ENCODE measurements at regions not wholly inside any gene's neighbourhood (a gene's known extent, or its start where the extent isn't known, plus 50 kb on each side); places are given as distances from the start of the nearest gene placed in this dataset.

DNA sequence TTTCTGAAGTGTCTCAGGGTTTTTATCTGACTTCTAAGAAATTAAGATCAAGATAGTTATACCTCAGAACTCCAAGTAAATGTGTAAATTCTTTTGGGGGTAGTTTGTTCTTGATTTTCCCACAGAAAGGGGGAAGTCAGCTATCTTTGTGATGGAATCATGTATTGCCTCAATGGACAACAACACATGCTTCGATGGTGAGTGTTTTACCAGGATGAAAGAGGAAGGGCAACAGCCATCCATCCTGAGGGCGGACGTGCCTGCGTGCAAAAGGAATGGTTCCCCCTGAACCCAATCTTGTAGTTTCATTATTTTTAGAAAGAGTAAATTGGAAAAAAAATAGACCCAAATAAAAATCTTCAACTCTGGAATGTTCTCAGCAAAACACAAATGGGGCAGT is 67.2 kb upstream of the ZPBP start:
- CTCF ChIA-PET, result interaction anchor here (0.7 to 1.0 kb wide), 2 partner anchors 10 to 754 kb away, joined by 3 read pairs; no protein-coding TSS in a partner anchor
- H3K27ac ChIP-seq, result no peak overlapping the region
- POLR2A ChIA-PET (ENCODE audit: low non-redundant PET), result no interaction called here
- TF ChIP-seq, protein P1, sequence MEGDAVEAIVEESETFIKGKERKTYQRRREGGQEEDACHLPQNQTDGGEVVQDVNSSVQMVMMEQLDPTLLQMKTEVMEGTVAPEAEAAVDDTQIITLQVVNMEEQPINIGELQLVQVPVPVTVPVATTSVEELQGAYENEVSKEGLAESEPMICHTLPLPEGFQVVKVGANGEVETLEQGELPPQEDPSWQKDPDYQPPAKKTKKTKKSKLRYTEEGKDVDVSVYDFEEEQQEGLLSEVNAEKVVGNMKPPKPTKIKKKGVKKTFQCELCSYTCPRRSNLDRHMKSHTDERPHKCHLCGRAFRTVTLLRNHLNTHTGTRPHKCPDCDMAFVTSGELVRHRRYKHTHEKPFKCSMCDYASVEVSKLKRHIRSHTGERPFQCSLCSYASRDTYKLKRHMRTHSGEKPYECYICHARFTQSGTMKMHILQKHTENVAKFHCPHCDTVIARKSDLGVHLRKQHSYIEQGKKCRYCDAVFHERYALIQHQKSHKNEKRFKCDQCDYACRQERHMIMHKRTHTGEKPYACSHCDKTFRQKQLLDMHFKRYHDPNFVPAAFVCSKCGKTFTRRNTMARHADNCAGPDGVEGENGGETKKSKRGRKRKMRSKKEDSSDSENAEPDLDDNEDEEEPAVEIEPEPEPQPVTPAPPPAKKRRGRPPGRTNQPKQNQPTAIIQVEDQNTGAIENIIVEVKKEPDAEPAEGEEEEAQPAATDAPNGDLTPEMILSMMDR (conservative IDR thresholded peaks at IDR 0.05; ENCODE audit: low read depth), result no peak
- no peak for DNase-seq (ENCODE audit: low spot score)

DNA sequence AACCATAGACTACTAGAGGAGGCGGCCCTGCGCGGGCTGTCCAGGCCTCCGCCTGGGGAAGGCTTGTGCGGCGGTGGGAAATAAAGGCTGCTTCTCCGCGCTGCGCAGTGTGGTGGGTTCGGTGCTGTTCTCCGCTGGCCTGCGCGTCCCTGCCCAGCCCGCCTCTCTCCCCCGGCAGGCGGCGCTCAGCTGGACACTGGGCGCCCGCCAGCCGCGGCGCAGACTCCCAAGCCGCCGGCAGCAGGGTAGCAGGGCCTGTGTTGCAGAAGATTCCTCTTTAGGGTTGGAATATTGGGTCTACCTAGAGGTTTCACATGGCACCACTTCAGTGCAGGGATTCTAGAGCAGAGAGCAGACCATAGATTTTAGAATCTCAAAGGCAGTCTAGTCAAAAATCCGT is 66.1 kb upstream of the ZPBP start:
- CTCF ChIA-PET, result interaction anchor here (1.0 kb wide), 1 partner anchor 9 kb away, joined by 3 read pairs; no protein-coding TSS in a partner anchor
- no peak overlapping the region for H3K27ac ChIP-seq
- TF ChIP-seq, protein P1 (conservative IDR thresholded peaks at IDR 0.05; ENCODE audit: low read depth), result no peak
- no peak for DNase-seq (ENCODE audit: low spot score)
- POLR2A ChIA-PET (ENCODE audit: low non-redundant PET), result no interaction called here

DNA sequence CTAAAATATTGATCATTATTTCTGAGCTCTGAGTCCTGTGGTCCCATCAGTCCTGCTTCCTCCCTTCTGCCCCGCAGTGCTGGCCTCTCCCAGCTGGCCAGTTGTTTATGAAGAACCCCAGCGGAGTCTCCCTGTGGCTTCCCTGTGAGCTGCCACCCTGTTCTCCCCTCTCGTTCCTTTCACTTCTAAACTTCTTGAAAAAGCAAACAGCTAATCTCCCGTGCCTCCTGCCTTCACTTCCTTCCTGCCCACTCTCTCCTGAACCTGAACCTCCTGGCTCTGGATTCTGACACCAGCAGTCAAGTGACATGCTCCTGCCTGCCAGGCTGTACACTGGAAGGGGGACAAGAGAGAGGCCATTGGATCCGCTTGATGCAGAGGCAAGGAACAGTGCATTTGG is 63.7 kb upstream of the ZPBP start:
- TF ChIP-seq, protein P1 (conservative IDR thresholded peaks at IDR 0.05; ENCODE audit: low read depth), result no peak
- DNase-seq (ENCODE audit: low spot score), result no peak
- ChIA-PET POLR2A (ENCODE audit: low non-redundant PET) (no interaction called here), CTCF (no interaction called here)
- H3K27ac ChIP-seq, result no peak overlapping the region

DNA sequence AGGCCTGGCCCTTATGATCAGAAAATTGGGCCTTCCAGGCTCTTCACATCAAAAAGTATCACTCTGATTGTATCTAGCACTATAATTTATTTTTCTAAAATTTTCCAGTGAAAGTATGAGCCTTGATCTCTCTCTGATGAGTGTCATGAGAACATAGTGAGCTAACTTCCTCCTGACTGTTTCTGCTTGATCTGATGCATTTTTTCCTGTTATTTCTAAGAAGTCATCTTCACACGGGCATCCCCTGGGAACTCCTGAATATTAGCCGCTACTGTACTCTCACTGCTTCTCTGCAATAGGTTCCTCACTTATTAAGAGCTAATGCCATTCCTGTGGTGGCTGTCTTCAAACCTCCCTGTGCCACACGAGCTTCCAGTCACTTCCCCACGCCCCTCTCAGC is 63.1 kb upstream of the ZPBP start:
- DNase-seq (ENCODE audit: low spot score), result no peak
- ChIA-PET CTCF (interaction anchor here (0.6 kb wide), 1 partner anchor 339 kb away, joined by 6 read pairs; no protein-coding TSS in a partner anchor), POLR2A (ENCODE audit: low non-redundant PET) (no interaction called here)
- TF ChIP-seq, protein P1 (conservative IDR thresholded peaks at IDR 0.05; ENCODE audit: low read depth), result no peak
- H3K27ac ChIP-seq, result no peak overlapping the region

DNA sequence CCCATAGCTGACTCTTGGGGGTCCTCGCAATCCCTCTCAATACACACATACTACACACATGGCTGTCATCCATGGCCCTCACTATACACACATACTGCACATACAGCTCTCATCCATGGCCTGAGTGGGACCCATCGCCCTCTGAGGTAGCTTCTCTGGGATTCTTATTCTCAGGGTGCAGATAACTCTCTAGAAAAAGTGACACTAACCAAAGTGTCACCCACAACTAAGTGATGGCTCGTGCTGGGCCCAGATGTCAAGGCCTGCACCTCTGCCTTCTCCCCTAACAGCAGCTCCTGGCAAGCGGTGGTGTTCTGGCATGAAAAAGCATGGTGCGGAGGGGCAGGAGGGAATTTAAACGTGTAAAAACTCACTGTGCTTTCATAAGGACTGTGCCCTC is 62.7 kb upstream of the ZPBP start:
- TF ChIP-seq, protein P1 (conservative IDR thresholded peaks at IDR 0.05; ENCODE audit: low read depth), result no peak
- ChIA-PET CTCF (interaction anchor here (0.6 kb wide), 1 partner anchor 340 kb away, joined by 6 read pairs; no protein-coding TSS in a partner anchor), POLR2A (ENCODE audit: low non-redundant PET) (no interaction called here)
- no peak overlapping the region for H3K27ac ChIP-seq
- DNase-seq (ENCODE audit: low spot score), result no peak

DNA sequence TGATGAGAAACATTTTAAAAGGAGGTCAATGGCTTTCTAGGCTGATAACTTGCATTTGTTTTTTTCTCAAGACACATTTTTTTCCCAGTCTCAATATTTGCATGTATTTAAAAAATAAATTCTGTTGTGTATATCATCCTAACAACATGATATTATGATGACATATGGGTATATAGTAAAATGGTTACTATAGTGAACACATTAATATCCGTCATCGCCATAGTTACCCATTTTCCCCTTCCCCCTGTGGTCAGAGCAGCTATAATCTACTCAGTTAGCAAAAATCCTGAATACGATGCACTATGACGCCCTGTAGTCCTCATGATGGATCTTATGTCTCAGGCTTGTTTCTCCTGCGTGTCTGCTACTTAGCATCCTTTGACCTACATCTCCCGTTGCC is 60.9 kb upstream of the ZPBP start:
- no peak overlapping the region for H3K27ac ChIP-seq
- ChIA-PET CTCF (no interaction called here), POLR2A (ENCODE audit: low non-redundant PET) (no interaction called here)
- DNase-seq (ENCODE audit: low spot score), result no peak
- TF ChIP-seq, protein P1 (conservative IDR thresholded peaks at IDR 0.05; ENCODE audit: low read depth), result no peak

DNA sequence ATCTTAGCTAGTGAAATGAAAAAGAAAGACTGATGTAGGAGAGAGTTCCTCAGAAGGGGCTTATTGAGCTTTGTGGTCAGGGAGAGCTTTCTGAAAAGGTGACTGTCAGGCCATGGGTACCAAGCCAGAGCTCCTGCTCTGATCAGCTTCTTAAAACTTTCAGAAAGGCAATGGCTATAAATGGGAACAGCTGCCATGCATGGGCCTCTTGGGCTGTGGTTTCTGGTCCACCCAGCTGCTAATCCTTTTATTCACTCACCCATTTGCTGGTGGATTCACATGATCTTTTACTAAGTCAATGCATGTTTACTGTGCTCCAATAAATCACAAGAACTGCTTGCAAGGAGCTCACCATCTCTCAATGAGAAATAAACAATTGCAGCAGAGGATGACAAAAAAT is 60.1 kb upstream of the ZPBP start:
- H3K27ac ChIP-seq, result no peak overlapping the region
- ChIA-PET CTCF (interaction anchor here (0.6 to 1.1 kb wide), 3 partner anchors 9 to 1318 kb away, joined by 4 read pairs; no protein-coding TSS in a partner anchor), POLR2A (ENCODE audit: low non-redundant PET) (no interaction called here)
- DNase-seq (ENCODE audit: low spot score), result no peak
- TF ChIP-seq, protein P1 (conservative IDR thresholded peaks at IDR 0.05; ENCODE audit: low read depth), result no peak

Measured in RWPE1 (cell line).